Stomach (tissue), 8 donors: ENCODE measurements at regions not wholly inside any gene's neighbourhood (a gene's known extent, or its start where the extent isn't known, plus 50 kb on each side); places are given as distances from the start of the nearest gene placed in this dataset.

Experiments
- DNase-seq, 2 donors: peaks; one replicate each; pipeline versions ENCODE4 v3.0.0 to v3.0.0-alpha.2; 2013 to 2019
- H3K27ac ChIP-seq, 5 donors: fragments of 200-600 bp in 4 of 5; sonication (generic) in 4 of 5; one replicate each; pipeline ENCODE4 v1.5.1; 2013 to 2019; ENCODE audit warnings: mild to moderate bottlenecking in 1 of 5, moderate library complexity in 1 of 5
- H3K27me3 ChIP-seq, 3 donors: fragments of 200-600 bp; sonication (generic); one replicate each; pipeline ENCODE4 v1.5.1; 2017 to 2019; ENCODE audit warnings: mixed run types in 1 of 3
- H3K36me3 ChIP-seq, 4 donors: fragments of 200-600 bp; sonication (generic); 1 replicate in 3 of 4; 2 replicates in 1 of 4; pipeline ENCODE4 v1.5.1; 2016 to 2019
- H3K4me1 ChIP-seq, 4 donors: fragments of 200-600 bp; sonication (generic); one replicate each; pipeline ENCODE4 v1.5.1; 2016 to 2019
- H3K4me3 ChIP-seq, 4 donors: fragments of 200-600 bp; sonication (generic) in 3 of 4; one replicate each; pipeline ENCODE4 v1.5.1; 2016 to 2019; ENCODE audit warnings: mild to moderate bottlenecking in 1 of 4
- H3K9me3 ChIP-seq, 4 donors: fragments of 200-600 bp; sonication (generic); one replicate each; pipeline ENCODE4 v1.5.1; 2016 to 2019
- EP300 ChIP-seq: sonication (generic); formaldehyde crosslinking; IDR thresholded peaks from one replicate; pipeline ENCODE4 v1.6.1; 2017; ENCODE audit warnings: antibody characterized with exemption
- POLR2A ChIP-seq, 4 donors: fragments of 450-650 bp; IDR thresholded peaks; one replicate each; pipeline ENCODE4 v1.6.1; 2016; ENCODE audit warnings: antibody characterized with exemption in 4 of 4, control low read depth in 2 of 4, mild to moderate bottlenecking in 1 of 4, moderate library complexity in 1 of 4
- POLR2AphosphoS5 ChIP-seq, 3 donors: sonication (generic); formaldehyde crosslinking; IDR thresholded peaks; one replicate each; pipeline ENCODE4 v1.6.1; 2016; ENCODE audit warnings: antibody characterized with exemption in 3 of 3
- WGBS, 5 donors: extraction: QIAGEN DNeasy Blood & Tissue Kit in 3 of 5; methylation state at CpG; one replicate each; pipeline versions ENCODE4 v1.1.5 to v1.1.7; 2013 to 2018; 5-methylcytosine and 5-hydroxymethylcytosine counted together
- intact Hi-C: fragments of 100-400 bp; cut with DNase I; formaldehyde crosslinking; loops from one replicate; pipeline ENCODE4 v1.15.1; 2023; ENCODE audit warnings: low total_unique reads
- TF ChIP-seq, protein P1 (sequence below), 7 experiments: fragments of 450-650 bp in 4 of 7; fragments of 200-600 bp in 3 of 7; sonication (generic) in 3 of 7; IDR thresholded peaks; one replicate each; pipeline ENCODE4 v1.5.1; 2016 to 2019; ENCODE audit warnings: antibody characterized with exemption in 7 of 7, control low read depth in 2 of 7, mild to moderate bottlenecking in 1 of 7
- donor health status: healthy with polysubstance abuse.
- donor health status: Bipolar disorder and iron deficiency.
- donor health status: healthy.

DNA sequence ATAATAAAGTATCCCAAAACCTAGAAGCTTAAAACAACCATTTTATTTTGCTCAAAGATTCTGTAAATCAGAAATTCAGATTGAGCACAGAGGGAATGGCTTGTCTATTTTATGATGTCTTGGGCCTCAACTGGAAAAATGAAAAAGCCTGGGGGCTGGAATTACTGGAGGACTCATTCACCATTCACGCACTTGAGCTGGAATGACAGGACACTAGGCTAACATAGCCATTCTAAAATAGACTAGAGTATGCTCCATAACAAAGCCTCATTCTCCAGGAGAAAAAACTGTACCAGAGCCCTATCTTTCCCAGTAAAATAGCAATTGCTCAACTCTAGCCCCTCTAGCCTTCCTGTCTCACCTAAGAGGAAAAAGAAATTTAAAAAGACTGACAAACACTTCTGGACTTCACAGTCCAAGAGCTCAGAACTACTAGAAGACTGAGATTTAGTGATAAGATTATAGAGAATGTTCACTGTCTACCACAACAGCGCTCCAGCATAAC, 145.4 kb upstream of the BTBD3 start:
- Histone ChIP-seq H3K9me3 (no peaks in the 10 kb centered on the region), H3K27ac (no peak overlapping the region), H3K4me1 (no peaks in the 10 kb centered on the region), H3K4me3 (no peak overlapping the region), H3K36me3 (no peaks in the 10 kb centered on the region), H3K27me3 (no peaks in the 10 kb centered on the region)
- intact Hi-C loops, result no loop called here
- no peak for DNase-seq
- TF ChIP-seq, protein P1, sequence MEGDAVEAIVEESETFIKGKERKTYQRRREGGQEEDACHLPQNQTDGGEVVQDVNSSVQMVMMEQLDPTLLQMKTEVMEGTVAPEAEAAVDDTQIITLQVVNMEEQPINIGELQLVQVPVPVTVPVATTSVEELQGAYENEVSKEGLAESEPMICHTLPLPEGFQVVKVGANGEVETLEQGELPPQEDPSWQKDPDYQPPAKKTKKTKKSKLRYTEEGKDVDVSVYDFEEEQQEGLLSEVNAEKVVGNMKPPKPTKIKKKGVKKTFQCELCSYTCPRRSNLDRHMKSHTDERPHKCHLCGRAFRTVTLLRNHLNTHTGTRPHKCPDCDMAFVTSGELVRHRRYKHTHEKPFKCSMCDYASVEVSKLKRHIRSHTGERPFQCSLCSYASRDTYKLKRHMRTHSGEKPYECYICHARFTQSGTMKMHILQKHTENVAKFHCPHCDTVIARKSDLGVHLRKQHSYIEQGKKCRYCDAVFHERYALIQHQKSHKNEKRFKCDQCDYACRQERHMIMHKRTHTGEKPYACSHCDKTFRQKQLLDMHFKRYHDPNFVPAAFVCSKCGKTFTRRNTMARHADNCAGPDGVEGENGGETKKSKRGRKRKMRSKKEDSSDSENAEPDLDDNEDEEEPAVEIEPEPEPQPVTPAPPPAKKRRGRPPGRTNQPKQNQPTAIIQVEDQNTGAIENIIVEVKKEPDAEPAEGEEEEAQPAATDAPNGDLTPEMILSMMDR (IDR thresholded peaks at IDR 0.05), result no peak
- 85 to 96% (median 92%) methylated on average over 2 of the region's 2 CpGs for WGBS, 5 donors

DNA sequence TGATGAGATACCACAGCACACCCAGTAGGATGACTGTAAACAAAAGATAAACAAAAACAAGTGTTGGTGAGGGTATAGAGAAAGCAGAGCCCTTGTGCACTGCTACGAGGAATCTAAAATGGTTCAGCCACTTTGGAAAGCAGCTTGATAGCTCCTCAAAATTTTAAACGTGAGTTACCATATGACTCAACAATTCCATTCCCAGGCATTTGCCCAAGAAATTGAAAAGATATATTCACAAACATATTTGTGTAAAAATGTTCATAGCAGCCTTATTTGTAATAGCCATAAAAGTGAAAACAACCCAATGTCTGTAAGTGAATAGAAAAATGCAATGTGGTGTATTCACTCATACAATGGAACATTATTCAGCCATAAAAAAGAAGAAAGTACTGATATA, 141.0 kb upstream of the BTBD3 start:
- no peak for DNase-seq
- H3K36me3 ChIP-seq, result no peaks in the 10 kb centered on the region
- peaks cover 0 to 6% (median 0%) of the 10 kb centered on the region in 4 donors for H3K4me1 ChIP-seq
- intact Hi-C loops, result no loop called here
- TF ChIP-seq POLR2AphosphoS5 (IDR thresholded peaks at IDR 0.05), result no peak
- TF ChIP-seq EP300, result no peak
- TF ChIP-seq, protein P1 (IDR thresholded peaks at IDR 0.05), result no peak
- TF ChIP-seq POLR2A (IDR thresholded peaks at IDR 0.05), result no peak
- WGBS, 5 donors, result 80 to 92% (median 89%) methylated on average over 2 of the region's 2 CpGs
- no peak overlapping the region for H3K4me3 ChIP-seq
- no peaks in the 10 kb centered on the region for H3K27me3 ChIP-seq
- no peaks in the 10 kb centered on the region for H3K9me3 ChIP-seq
- no peak overlapping the region for H3K27ac ChIP-seq

DNA sequence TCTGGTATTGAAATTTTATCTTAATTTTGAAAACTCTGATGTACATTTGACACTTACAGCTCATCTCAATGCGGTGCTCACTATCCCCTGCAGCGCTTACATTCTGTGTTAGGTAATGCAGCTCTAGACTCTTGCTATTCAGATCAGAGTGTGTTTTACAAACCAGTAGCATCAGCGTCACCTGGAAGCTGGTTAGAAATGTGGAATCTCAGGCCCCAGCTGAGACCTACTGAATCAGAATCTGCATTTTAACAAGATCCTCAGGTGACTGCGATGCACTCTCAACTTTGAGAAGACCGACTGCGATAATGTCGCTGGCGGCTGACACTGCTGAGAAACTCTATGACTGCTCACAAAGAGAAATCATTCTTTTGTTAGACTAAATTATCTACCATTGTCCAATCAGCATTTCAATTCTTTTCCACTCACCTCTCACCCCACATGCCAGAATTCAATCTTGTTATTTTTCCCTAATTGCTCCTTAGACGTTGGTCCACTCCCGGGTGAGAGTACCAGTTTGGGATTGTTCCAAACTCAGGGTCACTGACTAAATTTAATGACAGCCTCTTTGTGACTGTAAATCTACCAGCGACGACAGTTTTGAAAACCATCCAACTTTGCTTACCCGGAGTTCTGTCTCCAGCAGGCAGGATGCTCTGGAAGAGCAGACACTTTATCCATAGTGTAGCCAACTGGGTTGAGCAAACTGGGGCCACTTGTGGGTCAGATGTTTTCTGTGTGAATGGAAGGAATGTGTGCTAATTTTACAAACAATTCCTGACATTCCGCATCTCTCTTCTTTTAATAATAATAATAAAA, 140.1 kb upstream of the BTBD3 start:
- no peaks in the 10 kb centered on the region for H3K36me3 ChIP-seq
- TF ChIP-seq EP300 (no peak), POLR2A (IDR thresholded peaks at IDR 0.05) (no peak), POLR2AphosphoS5 (IDR thresholded peaks at IDR 0.05) (no peak)
- TF ChIP-seq, protein P1 (IDR thresholded peaks at IDR 0.05), result no peak
- no peaks in the 10 kb centered on the region for H3K27me3 ChIP-seq
- peak overlapping the region in 1 of 4 donors; percentile 12 for H3K4me3 ChIP-seq
- DNase-seq, result peak in 1 of 2 donors; percentile 35
- H3K27ac ChIP-seq, result peak overlapping the region in 1 of 5 donors; percentile 1
- WGBS, 5 donors, result 53 to 70% (median 62%) methylated on average over 14 of the region's 14 CpGs
- no peaks in the 10 kb centered on the region for H3K9me3 ChIP-seq
- intact Hi-C loops, result no loop called here
- peaks cover 0 to 6% (median 0%) of the 10 kb centered on the region in 4 donors for H3K4me1 ChIP-seq

DNA sequence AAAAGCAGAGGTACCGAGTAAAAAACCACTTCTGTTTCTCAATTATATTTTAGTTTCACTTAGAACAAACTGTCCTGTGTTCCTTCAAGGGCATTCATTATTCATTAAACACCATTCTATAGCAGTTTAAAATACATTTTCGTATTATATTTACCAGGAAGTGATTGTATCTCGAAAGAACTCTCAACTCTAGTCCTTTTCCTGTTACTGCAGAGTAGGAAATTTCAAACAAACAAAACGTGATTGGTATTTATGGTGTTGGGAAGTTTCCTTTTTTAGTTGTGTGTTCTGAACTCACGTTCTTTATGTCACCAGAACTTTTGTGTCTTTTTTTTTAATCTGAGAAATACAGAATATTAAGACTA, 139.5 kb upstream of the BTBD3 start:
- TF ChIP-seq POLR2AphosphoS5 (IDR thresholded peaks at IDR 0.05) (no peak), POLR2A (IDR thresholded peaks at IDR 0.05) (no peak), EP300 (no peak)
- TF ChIP-seq, protein P1 (IDR thresholded peaks at IDR 0.05), result no peak
- intact Hi-C loops, result no loop called here
- H3K4me1 ChIP-seq, result peaks cover 0 to 6% (median 0%) of the 10 kb centered on the region in 4 donors
- no peaks in the 10 kb centered on the region for H3K9me3 ChIP-seq
- WGBS, 5 donors, result 5 to 16% (median 8%) methylated on average over 5 of the region's 5 CpGs
- H3K27ac ChIP-seq, result peak overlapping the region in 1 of 5 donors; percentile 1
- H3K36me3 ChIP-seq, result no peaks in the 10 kb centered on the region
- no peak for DNase-seq
- no peaks in the 10 kb centered on the region for H3K27me3 ChIP-seq
- H3K4me3 ChIP-seq, result peak overlapping the region in 1 of 4 donors; percentile 12
